ENCODE measurements at regions not wholly inside any gene's neighbourhood (a gene's known extent, or its start where the extent isn't known, plus 50 kb on each side); places are given as distances from the start of the nearest gene placed in this dataset.

DNA sequence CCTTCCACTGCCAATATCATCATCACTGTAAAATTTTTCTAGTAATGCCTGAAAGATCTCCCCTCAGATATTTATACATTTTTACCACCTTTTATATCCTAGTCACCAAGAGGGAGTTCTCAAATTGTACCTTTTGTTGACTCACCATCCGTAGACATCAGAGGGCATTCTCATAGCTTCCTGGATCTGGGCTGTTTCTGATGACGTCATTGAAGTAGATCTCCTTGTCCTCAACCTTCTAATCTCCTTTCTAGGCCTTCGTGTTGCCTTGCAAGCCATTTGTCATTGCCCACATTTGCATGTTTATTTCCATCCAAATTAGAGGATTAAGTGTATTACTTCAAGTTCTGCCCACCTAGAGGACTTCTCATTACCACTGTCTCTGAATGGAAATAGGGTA, 193.4 kb upstream of the NRXN1 start:
- TF ChIP-seq, protein P1, sequence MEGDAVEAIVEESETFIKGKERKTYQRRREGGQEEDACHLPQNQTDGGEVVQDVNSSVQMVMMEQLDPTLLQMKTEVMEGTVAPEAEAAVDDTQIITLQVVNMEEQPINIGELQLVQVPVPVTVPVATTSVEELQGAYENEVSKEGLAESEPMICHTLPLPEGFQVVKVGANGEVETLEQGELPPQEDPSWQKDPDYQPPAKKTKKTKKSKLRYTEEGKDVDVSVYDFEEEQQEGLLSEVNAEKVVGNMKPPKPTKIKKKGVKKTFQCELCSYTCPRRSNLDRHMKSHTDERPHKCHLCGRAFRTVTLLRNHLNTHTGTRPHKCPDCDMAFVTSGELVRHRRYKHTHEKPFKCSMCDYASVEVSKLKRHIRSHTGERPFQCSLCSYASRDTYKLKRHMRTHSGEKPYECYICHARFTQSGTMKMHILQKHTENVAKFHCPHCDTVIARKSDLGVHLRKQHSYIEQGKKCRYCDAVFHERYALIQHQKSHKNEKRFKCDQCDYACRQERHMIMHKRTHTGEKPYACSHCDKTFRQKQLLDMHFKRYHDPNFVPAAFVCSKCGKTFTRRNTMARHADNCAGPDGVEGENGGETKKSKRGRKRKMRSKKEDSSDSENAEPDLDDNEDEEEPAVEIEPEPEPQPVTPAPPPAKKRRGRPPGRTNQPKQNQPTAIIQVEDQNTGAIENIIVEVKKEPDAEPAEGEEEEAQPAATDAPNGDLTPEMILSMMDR (optimal IDR thresholded peaks at IDR 0.05 in 1 of 3, IDR thresholded peaks at IDR 0.05 in 1 of 3, conservative IDR thresholded peaks at IDR 0.05 in 1 of 3; ENCODE audit: extremely low read depth in 1 of 3, insufficient read depth in 2 of 3, low read length in 3 of 3): no peak
- no peak for TF ChIP-seq EZH2 (IDR thresholded peaks at IDR 0.05; ENCODE audit: low read length)
